ENCODE measurements at regions not wholly inside any gene's neighbourhood (a gene's known extent, or its start where the extent isn't known, plus 50 kb on each side); places are given as distances from the start of the nearest gene placed in this dataset.

DNA sequence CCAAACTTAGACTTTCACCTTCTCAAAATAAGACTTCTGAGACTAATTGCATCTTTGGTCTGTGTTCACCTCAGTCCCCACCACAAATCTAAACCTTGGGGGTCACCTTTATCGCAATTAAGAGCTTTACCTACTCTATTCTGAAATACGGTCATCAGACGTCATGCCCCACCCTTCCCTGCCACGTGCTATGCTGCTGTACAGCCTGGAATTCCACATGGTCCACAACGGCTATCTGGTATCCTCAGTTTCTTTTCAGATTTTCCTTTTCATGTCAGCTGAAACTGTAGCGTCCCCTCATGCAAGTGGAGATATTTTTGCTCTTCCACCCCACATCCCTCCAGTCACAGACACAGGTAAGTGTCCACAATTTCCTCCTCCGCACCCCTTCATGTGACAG is 511.1 kb downstream of the DIRAS2 start:
- no peak overlapping the region for H4K91ac ChIP-seq (replicated peaks; ENCODE audit: insufficient read length, low read length)
- H3K4me3 ChIP-seq (ENCODE audit: extremely low read depth in 1 of 4, insufficient read depth in 2 of 4, low read depth in 3 of 4, low read length in 4 of 4), result no peak overlapping the region
- no peaks in the 10 kb centered on the region for H4K20me1 ChIP-seq (replicated peaks in 1 of 2; ENCODE audit: control insufficient read depth in 1 of 2, insufficient read depth in 2 of 2, low read length in 2 of 2)
- H3K79me2 ChIP-seq (ENCODE audit: control insufficient read depth in 1 of 2, insufficient read depth in 2 of 2, low read length in 2 of 2), result no peaks in the 10 kb centered on the region
- no peak overlapping the region for H3K27ac ChIP-seq (ENCODE audit: low read depth, low read length)
- no peak overlapping the region for H2BK15ac ChIP-seq (ENCODE audit: low read length)
- no peak overlapping the region for H3K4me2 ChIP-seq (ENCODE audit: insufficient read depth in 1 of 2, low read depth in 2 of 2, low read length in 2 of 2)
- no peak overlapping the region for H3K14ac ChIP-seq (ENCODE audit: insufficient read length)
- no peak overlapping the region for H3K4ac ChIP-seq (replicated peaks; ENCODE audit: insufficient read length, low read depth, low read length)
- no peak overlapping the region for H3K23ac ChIP-seq (ENCODE audit: insufficient read length)
- no peak for DNase-seq (ENCODE audit: low read depth in 1 of 2, low spot score in 2 of 2)
- CTCF ChIA-PET (ENCODE audit: partially characterized antibody), result interaction anchor here (0.6 to 5.8 kb wide), 4 partner anchors 10 to 529 kb away, joined by 3 to 27 read pairs (median 4); no protein-coding TSS in a partner anchor
- H2BK5ac ChIP-seq (ENCODE audit: low read depth, low read length), result no peak overlapping the region
- no peaks in the 10 kb centered on the region for H3K9me3 ChIP-seq (ENCODE audit: insufficient read depth in 2 of 2, low read depth in 1 of 2, low read length in 1 of 2)
- H3K36me3 ChIP-seq (ENCODE audit: control insufficient read depth in 2 of 4, insufficient read depth in 4 of 4, low read length in 3 of 4), result no peaks in the 10 kb centered on the region
- no peak overlapping the region for H2BK120ac ChIP-seq (replicated peaks; ENCODE audit: low read depth, low read length)
- no peak overlapping the region for H3K18ac ChIP-seq (ENCODE audit: extremely low read depth, low read length)
- 0 out of 2 replicates have a peak overlapping the region, but pooled peaks have one; percentile 27 for H2AFZ ChIP-seq (ENCODE audit: low read length)
- H3K56ac ChIP-seq (replicated peaks; ENCODE audit: insufficient read length, low read depth, low read length), result no peak overlapping the region
- no peak overlapping the region for H4K5ac ChIP-seq (ENCODE audit: insufficient read length, low read depth, low read length)
- no peak for FAIRE-seq
- no peak overlapping the region for H2BK12ac ChIP-seq (ENCODE audit: low read depth, low read length)
- H3K4me1 ChIP-seq (replicated peaks in 1 of 4; ENCODE audit: control insufficient read depth in 3 of 4, insufficient read depth in 4 of 4, low read length in 3 of 4), result no peaks in the 10 kb centered on the region
- no peaks in the 10 kb centered on the region for H3K79me1 ChIP-seq (ENCODE audit: low read depth, low read length)
- POLR2A ChIA-PET (ENCODE audit: partially characterized antibody), result no interaction called here
- 93% methylated on average over 7 of the region's 7 CpGs; no CpG with 5 or more reads in 1 of the 2 experiments for WGBS, 2 experiments (ENCODE audit: extremely low coverage in 1 of 2, insufficient coverage in 1 of 2, insufficient read length in 1 of 2, insufficient replicate concordance in 2 of 2, low coverage in 1 of 2, low lambda C conversion rate in 2 of 2, missing lambda C conversion rate in 1 of 2)
- no peaks in the 10 kb centered on the region for H3K23me2 ChIP-seq (ENCODE audit: low read depth, low read length)
- H2BK20ac ChIP-seq (ENCODE audit: low read length), result no peak overlapping the region
- H3K9ac ChIP-seq (replicated peaks in 1 of 4; ENCODE audit: extremely low read depth in 1 of 4, low read depth in 3 of 4, low read length in 3 of 4), result no peak overlapping the region
- no peak overlapping the region for H4K8ac ChIP-seq (ENCODE audit: extremely low read depth, insufficient read depth, low read length)
- H2AK5ac ChIP-seq (ENCODE audit: low read depth, low read length), result no peak overlapping the region
- H3K27me3 ChIP-seq (replicated peaks in 1 of 4; ENCODE audit: control insufficient read depth in 3 of 4, extremely low read depth in 1 of 4, insufficient read depth in 3 of 4, low read length in 3 of 4), result no peaks in the 10 kb centered on the region
- no peak for TF ChIP-seq SIX5 (IDR thresholded peaks at IDR 0.05; ENCODE audit: low read depth, low read length)
- no peak for TF ChIP-seq HDAC6 (IDR thresholded peaks at IDR 0.05; ENCODE audit: low read depth, low read length)
- no peak for TF ChIP-seq ASH2L (IDR thresholded peaks at IDR 0.05; ENCODE audit: low read length)
- TF ChIP-seq CBX8 (IDR thresholded peaks at IDR 0.05; ENCODE audit: borderline replicate concordance, low read depth, low read length), result no peak
- TF ChIP-seq SP4 (IDR thresholded peaks at IDR 0.05; ENCODE audit: low read length), result no peak
- TF ChIP-seq, protein P1, sequence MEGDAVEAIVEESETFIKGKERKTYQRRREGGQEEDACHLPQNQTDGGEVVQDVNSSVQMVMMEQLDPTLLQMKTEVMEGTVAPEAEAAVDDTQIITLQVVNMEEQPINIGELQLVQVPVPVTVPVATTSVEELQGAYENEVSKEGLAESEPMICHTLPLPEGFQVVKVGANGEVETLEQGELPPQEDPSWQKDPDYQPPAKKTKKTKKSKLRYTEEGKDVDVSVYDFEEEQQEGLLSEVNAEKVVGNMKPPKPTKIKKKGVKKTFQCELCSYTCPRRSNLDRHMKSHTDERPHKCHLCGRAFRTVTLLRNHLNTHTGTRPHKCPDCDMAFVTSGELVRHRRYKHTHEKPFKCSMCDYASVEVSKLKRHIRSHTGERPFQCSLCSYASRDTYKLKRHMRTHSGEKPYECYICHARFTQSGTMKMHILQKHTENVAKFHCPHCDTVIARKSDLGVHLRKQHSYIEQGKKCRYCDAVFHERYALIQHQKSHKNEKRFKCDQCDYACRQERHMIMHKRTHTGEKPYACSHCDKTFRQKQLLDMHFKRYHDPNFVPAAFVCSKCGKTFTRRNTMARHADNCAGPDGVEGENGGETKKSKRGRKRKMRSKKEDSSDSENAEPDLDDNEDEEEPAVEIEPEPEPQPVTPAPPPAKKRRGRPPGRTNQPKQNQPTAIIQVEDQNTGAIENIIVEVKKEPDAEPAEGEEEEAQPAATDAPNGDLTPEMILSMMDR (IDR thresholded peaks at IDR 0.05; ENCODE audit: control extremely low read depth in 1 of 3, insufficient read depth in 1 of 3, low read depth in 1 of 3, low read length in 3 of 3), result no peak
- TF ChIP-seq, protein P2, sequence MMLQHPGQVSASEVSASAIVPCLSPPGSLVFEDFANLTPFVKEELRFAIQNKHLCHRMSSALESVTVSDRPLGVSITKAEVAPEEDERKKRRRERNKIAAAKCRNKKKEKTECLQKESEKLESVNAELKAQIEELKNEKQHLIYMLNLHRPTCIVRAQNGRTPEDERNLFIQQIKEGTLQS (IDR thresholded peaks at IDR 0.05; ENCODE audit: insufficient read depth, low read depth, low read length), result no peak
- no peak for TF ChIP-seq YY1 (IDR thresholded peaks at IDR 0.05; ENCODE audit: low read depth, low read length)
- no peak for TF ChIP-seq JUN (IDR thresholded peaks at IDR 0.05; ENCODE audit: low read depth, low read length)
- no peak for TF ChIP-seq BCL11A (IDR thresholded peaks at IDR 0.05; ENCODE audit: low read depth in 2 of 2, low read length in 2 of 2)
- no peak for TF ChIP-seq GTF2F1 (IDR thresholded peaks at IDR 0.05; ENCODE audit: borderline replicate concordance, low read depth, low read length)
- no peak for TF ChIP-seq TBP (IDR thresholded peaks at IDR 0.05; ENCODE audit: low read depth, low read length)
- TF ChIP-seq, protein P3, sequence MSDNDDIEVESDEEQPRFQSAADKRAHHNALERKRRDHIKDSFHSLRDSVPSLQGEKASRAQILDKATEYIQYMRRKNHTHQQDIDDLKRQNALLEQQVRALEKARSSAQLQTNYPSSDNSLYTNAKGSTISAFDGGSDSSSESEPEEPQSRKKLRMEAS (IDR thresholded peaks at IDR 0.05), result no peak

All from H1 (cell line).